NOMO-1 treated with DMSO at 0.1 percent for 48 hours (cell line): ENCODE measurements at regions not wholly inside any gene's neighbourhood (a gene's known extent, or its start where the extent isn't known, plus 50 kb on each side); places are given as distances from the start of the nearest gene placed in this dataset.
"Not testable (repeated sequence)": the region's sequence is repeated elsewhere in the genome, so short reads cannot be mapped to it uniquely, and the experiment has no call there.

Experiments used
- DNase-seq: peaks from one replicate; lab custom pipeline; 2025; ENCODE audit not compliant: unreplicated experiment; lab: John Stamatoyannopoulos, UW

- DNase-seq = no peak
Measured at GRCh38 chr4:26044524-26044923, 130.5 kb downstream of the SMIM20 start.

GRCh38 chr4:26044983-26045382 is 131.0 kb downstream of the SMIM20 start:
- DNase-seq = no peak

GRCh38 chr4:26047795-26048194 is 133.8 kb downstream of the SMIM20 start:
- no peak for DNase-seq

- DNase-seq = no peak
Measured at GRCh38 chr4:26048378-26048882, 134.4 kb downstream of the SMIM20 start.

GRCh38 chr4:26048950-26049349 is 134.9 kb downstream of the SMIM20 start:
- no peak for DNase-seq

GRCh38 chr4:26049447-26049846 is 135.4 kb downstream of the SMIM20 start:
- no peak for DNase-seq

- peak; percentile 36 for DNase-seq
Measured at GRCh38 chr4:26050212-26050643, 136.2 kb downstream of the SMIM20 start.

GRCh38 chr4:26050671-26051070 is 136.7 kb downstream of the SMIM20 start:
- peak; percentile 16 for DNase-seq

GRCh38 chr4:26051240-26051639 is 137.2 kb downstream of the SMIM20 start:
- DNase-seq = no peak

GRCh38 chr4:26052663-26053541 is 138.9 kb downstream of the SMIM20 start:
- no peak for DNase-seq

- no peak for DNase-seq
Measured at GRCh38 chr4:26053761-26054160, 139.7 kb downstream of the SMIM20 start.

GRCh38 chr4:26055855-26056254 is 141.8 kb downstream of the SMIM20 start:
- DNase-seq = no peak

GRCh38 chr4:26056406-26056805 is 142.4 kb downstream of the SMIM20 start:
- peak; percentile 30 for DNase-seq

GRCh38 chr4:26057839-26058238 is 143.8 kb downstream of the SMIM20 start:
- not testable (repeated sequence) for DNase-seq

GRCh38 chr4:26058537-26058936 is 144.5 kb downstream of the SMIM20 start:
- DNase-seq = no peak

GRCh38 chr4:26059391-26060154 is 145.6 kb downstream of the SMIM20 start:
- no peak for DNase-seq

- no peak for DNase-seq
Measured at GRCh38 chr4:26060286-26060685, 146.3 kb downstream of the SMIM20 start.

GRCh38 chr4:26061248-26061986 is 147.4 kb downstream of the SMIM20 start:
- DNase-seq = peak; percentile 80

- no peak for DNase-seq
Measured at GRCh38 chr4:26062215-26062614, 148.2 kb downstream of the SMIM20 start.

- not testable (repeated sequence) for DNase-seq
Measured at GRCh38 chr4:26064009-26064408, 150.0 kb downstream of the SMIM20 start.

GRCh38 chr4:26065833-26066232 is 151.8 kb downstream of the SMIM20 start:
- DNase-seq = no peak
